OCI-LY1 (cell line): ENCODE measurements at regions not wholly inside any gene's neighbourhood (a gene's known extent, or its start where the extent isn't known, plus 50 kb on each side); places are given as distances from the start of the nearest gene placed in this dataset.

Experiments
- CTCF ChIP-seq: fragments of 200-600 bp; sonication (generic), shearing (Covaris generic); IDR thresholded peaks from 2 replicates; pipeline ENCODE4 v1.5.1; 2017; ENCODE audit warnings: mild to moderate bottlenecking, antibody characterized with exemption, low read length, moderate library complexity, mixed read lengths
- EZH2 ChIP-seq: fragments of 200-600 bp; sonication (generic), shearing (Covaris generic); IDR thresholded peaks from 2 replicates; pipeline ENCODE4 v1.8.0; 2017; ENCODE audit warnings: borderline replicate concordance, mixed run types, mild to moderate bottlenecking, antibody characterized with exemption, low read length, moderate library complexity, mixed read lengths

DNA sequence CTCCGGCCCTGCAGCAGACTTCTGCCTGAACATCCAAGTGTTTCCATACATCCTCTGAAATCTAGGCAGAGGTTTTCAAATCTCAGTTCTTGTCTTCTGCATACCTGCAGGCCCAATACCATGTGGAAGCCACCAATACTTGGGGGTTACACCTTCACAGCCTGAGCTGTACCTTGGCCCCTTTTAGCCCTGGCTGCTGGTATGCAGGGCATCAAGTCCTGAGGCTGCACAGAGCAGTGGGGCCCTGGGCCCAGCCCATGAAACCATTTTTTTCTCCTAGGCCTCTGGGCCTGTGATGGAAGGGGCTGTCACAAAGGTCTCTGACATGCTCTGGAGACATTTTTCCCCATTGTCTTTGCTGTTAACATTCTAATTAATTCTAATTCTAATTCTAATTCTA lies 680.6 kb downstream of the ELAVL2 start:
- TF ChIP-seq CTCF (no peak), EZH2 (no peak)
